NCI-H1092 treated with DMSO at 0.1 percent for 48 hours (cell line): ENCODE measurements at regions not wholly inside any gene's neighbourhood (a gene's known extent, or its start where the extent isn't known, plus 50 kb on each side); places are given as distances from the start of the nearest gene placed in this dataset.

ENCODE experiments used
- DNase-seq: peaks from one replicate; lab custom pipeline; 2025; lab: John Stamatoyannopoulos, UW

DNA sequence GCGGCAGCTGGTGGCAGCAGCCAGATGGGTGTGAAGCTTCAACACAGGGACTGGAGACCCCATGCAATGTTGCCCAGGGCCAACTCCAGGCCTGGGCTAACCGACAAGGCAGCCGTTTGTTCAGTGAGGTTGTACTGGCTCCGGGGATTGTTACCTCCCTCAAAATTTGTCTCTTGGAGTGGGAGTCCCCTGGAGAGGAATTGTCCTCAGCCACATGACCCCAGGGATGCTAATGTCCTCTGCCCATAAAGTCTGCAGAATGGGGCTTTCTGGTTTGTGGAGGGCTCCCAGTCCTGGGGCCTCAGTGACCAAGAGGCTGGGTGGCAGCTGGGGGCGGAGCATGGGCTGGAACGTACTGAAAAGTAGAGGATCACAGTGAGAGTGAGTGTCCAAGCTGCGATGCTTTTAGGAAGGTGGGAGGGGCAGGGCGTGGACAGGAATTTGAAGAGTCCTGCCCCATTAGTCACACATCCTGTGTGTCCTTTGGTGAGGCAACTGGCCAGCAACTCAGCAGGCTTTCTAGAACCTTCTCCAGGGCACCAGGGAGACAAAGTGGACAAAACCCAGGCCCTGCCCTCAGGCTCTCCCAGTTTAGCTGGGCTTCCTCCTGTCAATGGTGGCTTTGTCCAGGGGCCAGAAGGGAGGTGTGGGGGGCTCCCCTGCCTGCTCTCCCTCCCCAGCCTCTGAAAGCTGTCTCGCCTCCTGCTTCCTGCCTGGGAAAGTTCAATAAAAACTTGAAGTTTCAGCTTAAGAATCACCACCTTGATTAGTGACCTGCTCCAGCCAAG lies 114.0 kb downstream of the NSG2 start:
- DNase-seq, result no peak

GRCh38 chr5:174165406-174165805 lies 119.9 kb downstream of the NSG2 start:
- no peak for DNase-seq

DNA sequence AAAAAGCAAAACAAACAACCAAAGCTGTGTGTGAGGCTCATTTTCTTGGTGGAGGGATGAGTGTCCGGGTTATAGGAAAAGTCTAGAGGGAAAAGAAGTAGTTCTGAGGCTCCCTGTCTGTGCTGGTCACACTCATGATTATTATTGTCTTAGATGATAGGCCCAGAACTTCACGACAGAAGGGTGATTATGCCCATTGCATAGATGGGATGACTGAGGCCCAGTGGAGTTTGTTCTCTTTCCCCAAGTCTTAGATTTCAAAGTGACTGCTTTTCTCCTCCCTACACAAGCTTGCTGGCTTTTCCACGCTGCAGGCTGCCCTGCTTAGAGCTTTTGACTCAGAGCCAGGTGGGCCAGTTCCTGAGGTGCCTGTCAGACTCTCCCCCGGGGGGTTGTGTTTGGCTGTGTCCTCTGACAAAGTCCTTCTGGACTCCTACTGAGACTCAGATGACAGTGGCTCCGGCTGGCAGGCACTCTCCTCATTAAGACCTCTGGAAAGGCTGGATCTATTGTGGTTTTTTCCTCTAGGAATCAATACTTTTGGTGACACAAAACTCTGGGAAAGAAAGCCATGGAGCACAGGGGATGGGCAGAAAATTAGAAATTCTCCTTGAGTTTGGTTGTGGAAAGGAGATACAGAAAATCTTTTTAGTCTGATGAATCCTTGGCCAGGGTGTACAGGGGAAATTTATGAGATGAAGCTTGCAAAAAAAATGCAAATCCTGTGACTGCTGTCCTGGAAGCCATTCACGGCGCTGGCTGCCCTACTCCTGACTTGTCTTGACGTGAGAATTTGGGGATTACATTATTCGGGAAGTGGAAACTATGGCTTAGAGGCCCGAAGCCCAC lies 120.9 kb downstream of the NSG2 start:
- no peak for DNase-seq

GRCh38 chr5:174167080-174167910 lies 121.8 kb downstream of the NSG2 start:
- DNase-seq, result no peak

DNA sequence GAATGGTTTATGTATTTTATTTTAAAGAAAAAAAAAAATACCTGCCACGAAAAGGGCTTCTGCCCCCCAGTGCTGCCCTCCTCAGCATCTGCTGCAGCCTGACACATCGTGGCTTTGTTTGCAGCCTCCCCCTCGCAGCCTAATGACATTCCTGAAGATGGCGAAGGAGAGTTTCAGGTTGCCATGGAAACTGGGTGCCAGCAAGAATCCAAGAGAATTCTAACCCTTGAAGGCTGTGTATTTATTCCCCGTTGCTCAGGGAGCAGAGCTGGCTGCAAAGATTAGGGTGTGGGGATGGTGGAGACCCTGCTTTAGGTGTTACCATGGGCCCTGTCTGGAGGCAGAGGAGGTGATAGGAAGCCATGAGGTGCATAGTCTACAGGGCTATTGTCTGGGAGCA lies 126.6 kb downstream of the NSG2 start:
- no peak for DNase-seq

- DNase-seq, result no peak
Measured at GRCh38 chr5:174172566-174172965, 127.1 kb downstream of the NSG2 start.

GRCh38 chr5:174173766-174174165 lies 128.3 kb downstream of the NSG2 start:
- DNase-seq, result no peak

DNA sequence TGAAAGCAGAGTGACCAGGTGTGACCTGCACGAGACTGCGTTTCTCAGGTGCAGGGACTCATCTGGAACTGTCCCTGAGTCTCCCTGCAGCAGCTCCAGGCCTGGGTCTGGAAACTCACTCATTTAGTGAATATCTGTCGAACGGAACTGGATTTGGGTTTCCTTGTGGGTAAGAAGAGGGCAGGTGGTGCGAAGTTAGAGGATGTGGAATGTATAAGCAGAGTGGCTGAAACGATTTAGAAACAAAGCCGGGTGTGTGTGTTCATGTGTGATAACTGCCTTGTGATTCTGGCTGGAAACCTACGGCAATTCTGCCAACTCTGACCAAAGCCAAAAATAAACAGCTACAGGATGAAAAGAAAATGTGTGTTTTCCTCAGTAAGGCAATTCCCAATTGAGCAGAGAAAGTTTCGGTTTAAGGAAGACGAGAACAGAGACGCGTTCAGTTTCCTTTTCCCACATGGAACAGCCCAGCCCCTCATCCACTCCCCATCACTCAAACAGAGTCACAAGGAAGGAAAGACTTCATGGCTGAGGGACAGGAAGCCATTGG lies 130.3 kb downstream of the NSG2 start:
- DNase-seq, result no peak

DNA sequence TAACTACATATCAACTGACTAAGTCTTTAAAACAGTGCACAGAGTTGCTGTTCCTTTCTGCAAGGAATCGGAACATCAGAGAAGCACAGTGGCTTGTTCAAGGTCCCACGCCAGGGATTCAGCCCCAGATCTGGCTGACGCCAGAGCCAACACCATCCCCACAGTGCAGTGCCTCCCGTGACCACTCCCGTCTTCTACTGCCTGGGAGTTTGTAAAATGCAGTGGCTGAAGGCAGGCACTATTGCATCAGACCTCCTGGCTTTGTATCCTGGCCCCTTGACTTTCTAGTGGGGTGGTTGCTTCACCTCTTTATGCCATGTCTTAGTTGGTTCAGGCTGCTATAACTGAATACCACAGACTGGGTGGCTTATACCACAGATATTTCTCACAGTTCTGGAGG lies 131.0 kb downstream of the NSG2 start:
- no peak for DNase-seq

DNA sequence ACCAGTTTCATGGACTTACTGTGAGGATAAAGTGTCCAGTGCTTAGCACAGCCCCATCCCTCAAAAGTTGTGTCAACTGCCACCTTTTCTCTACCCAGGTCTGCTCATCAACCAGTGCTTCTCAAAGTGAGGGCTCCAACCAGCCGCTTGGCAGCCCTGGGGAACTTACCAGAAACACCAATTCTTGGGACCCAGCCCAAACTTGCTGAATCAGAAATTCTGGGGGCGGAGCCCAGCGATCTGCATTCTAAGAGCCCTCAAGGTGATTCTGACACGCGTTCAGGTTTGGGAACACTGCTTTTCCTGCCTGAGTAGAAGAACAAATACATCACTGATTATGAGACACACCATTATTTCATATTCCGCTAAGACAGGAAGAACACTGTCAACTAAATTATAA lies 132.0 kb downstream of the NSG2 start:
- DNase-seq, result no peak

- no peak for DNase-seq
Measured at GRCh38 chr5:174177976-174178605, 132.6 kb downstream of the NSG2 start.

GRCh38 chr5:174180639-174181038 lies 135.1 kb downstream of the NSG2 start:
- no peak for DNase-seq

GRCh38 chr5:174182111-174182510 lies 136.6 kb downstream of the NSG2 start:
- DNase-seq, result no peak

DNA sequence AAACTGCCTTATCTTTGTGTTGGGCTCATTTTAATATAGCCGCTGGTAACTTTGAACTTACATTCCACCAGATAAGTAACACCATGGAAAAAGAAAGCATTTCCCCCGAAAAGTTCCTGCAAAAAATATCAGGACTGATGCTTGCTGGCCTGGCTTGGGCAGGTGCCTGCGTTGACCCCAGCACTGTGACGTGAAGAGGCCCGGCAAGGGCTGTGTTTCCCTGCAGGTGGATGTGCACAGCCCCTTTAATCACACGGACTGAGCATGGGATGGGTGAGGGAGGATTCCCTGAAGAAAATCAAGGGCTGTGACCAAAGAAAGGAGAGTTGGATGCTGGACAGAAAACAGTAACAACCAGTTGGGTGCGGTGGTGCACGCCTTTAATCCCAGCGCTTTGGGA lies 138.2 kb downstream of the NSG2 start:
- no peak for DNase-seq

DNA sequence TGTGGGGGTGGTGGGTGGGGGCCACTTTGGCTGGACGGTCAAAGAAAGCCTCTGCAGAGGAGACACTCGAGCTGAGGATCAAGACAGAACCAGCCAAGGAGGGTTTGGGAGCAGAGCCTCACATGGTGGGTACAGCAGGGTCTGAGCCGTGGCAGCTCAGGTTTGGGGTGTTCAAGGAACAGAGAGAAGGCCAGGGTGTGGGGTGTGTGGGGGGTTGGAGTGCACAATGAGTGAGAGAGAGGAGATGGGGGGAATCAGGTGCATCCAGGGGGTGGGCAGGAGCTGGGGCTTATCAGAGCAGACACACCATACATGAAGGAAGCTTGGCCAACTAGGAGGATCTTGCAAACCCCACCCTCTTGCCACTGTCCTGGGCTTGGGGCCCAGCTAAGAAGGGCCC lies 140.0 kb downstream of the NSG2 start:
- DNase-seq, result no peak

DNA sequence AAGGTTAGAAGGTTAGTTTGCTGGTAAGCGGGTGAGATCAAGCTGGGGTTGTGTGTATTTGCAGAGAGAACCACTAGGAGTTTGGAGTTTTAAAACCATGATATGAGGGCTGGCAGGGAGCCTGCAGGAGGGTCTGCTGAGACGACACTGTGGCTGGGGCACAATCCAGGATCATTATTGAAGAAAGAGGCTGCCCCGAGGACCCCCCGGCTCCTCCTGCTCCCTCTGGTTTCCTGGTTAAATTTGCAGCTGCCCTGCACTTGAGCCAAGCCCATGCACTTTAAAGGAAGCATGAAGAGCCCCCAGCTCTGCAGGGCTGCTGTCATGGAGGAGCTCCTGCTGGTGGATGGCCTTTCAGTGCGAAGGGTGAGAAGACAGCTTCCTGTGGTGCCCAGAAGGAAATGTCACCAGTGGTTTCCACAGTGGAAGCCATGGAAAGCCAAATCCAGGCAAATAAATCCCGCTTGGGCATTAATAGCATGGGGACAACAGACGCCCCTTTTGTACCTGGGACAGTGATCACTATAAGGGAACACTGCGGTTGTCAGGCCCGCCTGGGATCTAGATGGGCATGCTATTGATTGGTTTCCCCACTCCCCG lies 140.7 kb downstream of the NSG2 start:
- no peak for DNase-seq

DNA sequence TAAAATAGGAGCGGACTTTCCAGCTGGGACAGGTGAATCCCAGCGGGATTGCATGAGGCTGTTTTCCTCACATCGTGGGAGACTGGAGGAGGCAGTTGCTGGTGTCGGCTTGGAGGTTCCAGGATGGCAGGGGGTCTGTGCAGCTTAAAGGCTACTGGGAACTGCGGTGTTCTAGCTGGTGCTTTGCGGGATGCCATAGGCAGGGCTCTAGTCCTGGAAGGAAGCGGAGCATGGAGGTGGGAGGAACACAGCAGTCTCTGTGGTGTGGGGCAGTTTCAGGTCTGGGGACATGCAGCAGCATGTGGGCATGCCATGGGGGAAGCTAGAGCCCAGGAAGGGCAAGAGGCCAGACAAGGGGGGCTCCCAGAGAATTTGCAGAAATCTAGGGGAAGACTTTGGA lies 141.5 kb downstream of the NSG2 start:
- no peak for DNase-seq

DNA sequence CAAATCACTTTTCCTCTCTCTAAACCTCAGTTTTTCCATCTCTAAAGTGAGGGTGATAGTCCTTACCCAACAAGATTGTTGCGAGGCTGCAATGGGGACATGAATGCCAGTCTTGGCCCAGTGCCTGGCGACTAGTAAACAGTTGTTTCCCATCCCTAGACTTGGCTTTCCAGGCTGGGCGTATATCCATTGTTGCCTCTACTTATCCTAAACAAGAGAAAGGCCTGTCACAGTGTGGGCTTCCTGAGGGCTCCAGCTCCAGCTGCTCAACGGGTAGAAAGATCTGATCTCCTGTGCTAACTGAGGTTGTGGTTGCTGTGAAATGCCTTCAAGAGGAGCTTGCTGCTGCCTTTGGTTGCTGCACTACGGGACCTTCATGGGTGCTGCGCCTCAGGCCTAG lies 142.0 kb downstream of the NSG2 start:
- DNase-seq, result no peak

DNA sequence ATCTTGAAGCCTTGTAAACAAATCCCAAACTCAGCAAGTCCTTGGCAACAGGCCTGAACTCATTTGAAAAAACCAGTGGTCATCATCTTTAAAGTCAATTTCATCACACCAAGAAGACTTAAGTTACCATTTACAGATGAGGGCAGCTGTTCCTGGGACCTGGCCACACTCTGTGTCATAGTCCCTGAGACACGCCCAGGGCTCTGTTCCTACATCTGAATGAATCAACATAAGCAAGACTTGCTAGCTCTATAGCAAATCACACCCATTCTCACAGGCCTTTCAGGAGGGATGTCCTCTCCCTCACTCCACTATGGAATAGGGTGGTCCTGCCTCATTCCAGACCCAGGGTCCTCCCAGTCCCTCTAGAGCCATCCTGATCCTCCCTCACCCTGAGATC lies 142.8 kb downstream of the NSG2 start:
- no peak for DNase-seq

GRCh38 chr5:174189654-174190541 lies 144.4 kb downstream of the NSG2 start:
- DNase-seq, result no peak
